HG02885 (cell line): ENCODE measurements at regions not wholly inside any gene's neighbourhood (a gene's known extent, or its start where the extent isn't known, plus 50 kb on each side); places are given as distances from the start of the nearest gene placed in this dataset.

Source experiments
- ATAC-seq: cut with Tn5 transposase; IDR thresholded peaks from one replicate; pipeline ENCODE4 v1.9.1; 2021; ENCODE audit warnings: mild to moderate bottlenecking; ENCODE audit not compliant: unreplicated experiment, poor library complexity

GRCh38 chrX:6803607-6804006 lies 268.7 kb upstream of the VCX3A start:
- ATAC-seq = no peak

GRCh38 chrX:6793000-6793399 lies 258.1 kb upstream of the VCX3A start:
- ATAC-seq = no peak

- ATAC-seq = no peak
These were observed 249.0 kb upstream of the VCX3A start for GRCh38 chrX:6783912-6784311.

GRCh38 chrX:6782831-6783230 lies 247.9 kb upstream of the VCX3A start:
- no peak for ATAC-seq

- ATAC-seq = no peak
These were observed 243.9 kb upstream of the VCX3A start for GRCh38 chrX:6778544-6779503.

- peak; percentile 89 for ATAC-seq
These were observed 242.5 kb upstream of the VCX3A start for GRCh38 chrX:6777238-6778002.

GRCh38 chrX:6770936-6771335 lies 236.0 kb upstream of the VCX3A start:
- no peak for ATAC-seq

- ATAC-seq = no peak
These were observed 234.0 kb upstream of the VCX3A start for GRCh38 chrX:6768881-6769280.

- ATAC-seq = no peak
These were observed 226.3 kb upstream of the VCX3A start for GRCh38 chrX:6761251-6761650.

- no peak for ATAC-seq
These were observed 224.9 kb upstream of the VCX3A start for GRCh38 chrX:6759655-6760375.

GRCh38 chrX:6758234-6758633 lies 223.3 kb upstream of the VCX3A start:
- no peak for ATAC-seq

- no peak for ATAC-seq
These were observed 222.7 kb upstream of the VCX3A start for GRCh38 chrX:6757631-6758030.

GRCh38 chrX:6748595-6748994 lies 213.7 kb upstream of the VCX3A start:
- ATAC-seq = peak; percentile 62

GRCh38 chrX:6738518-6739470 lies 203.9 kb upstream of the VCX3A start:
- peak; percentile 97 for ATAC-seq

GRCh38 chrX:6734844-6735634 lies 200.1 kb upstream of the VCX3A start:
- ATAC-seq = no peak

GRCh38 chrX:6732101-6732500 lies 197.2 kb upstream of the VCX3A start:
- ATAC-seq = peak; percentile 69

GRCh38 chrX:6729626-6730025 lies 194.7 kb upstream of the VCX3A start:
- ATAC-seq = no peak

- peak; percentile 69 for ATAC-seq
These were observed 183.8 kb upstream of the VCX3A start for GRCh38 chrX:6718766-6719165.
